Esophagus muscularis mucosa (tissue), 4 donors: ENCODE measurements at regions not wholly inside any gene's neighbourhood (a gene's known extent, or its start where the extent isn't known, plus 50 kb on each side); places are given as distances from the start of the nearest gene placed in this dataset.
"Not testable (repeated sequence)": the region's sequence is repeated elsewhere in the genome, so short reads cannot be mapped to it uniquely, and the experiment has no call there.

Experiments
- DNase-seq: peaks from one replicate; pipeline ENCODE4 v3.0.0-alpha.2; 2017; ENCODE audit errors: extremely low spot score
- H3K27ac ChIP-seq, 4 donors: fragments of 200-600 bp; sonication (generic); replicated peaks in 1 of 4; 1 replicate in 3 of 4; 2 replicates in 1 of 4; pipeline ENCODE4 v1.5.1; 2016 to 2019; ENCODE audit warnings: mild to moderate bottlenecking in 1 of 4
- H3K27me3 ChIP-seq, 4 donors: fragments of 200-600 bp; sonication (generic); one replicate each; pipeline versions ENCODE4 v1.5.1 to v1.6.0; 2016 to 2019
- H3K36me3 ChIP-seq, 4 donors: fragments of 200-600 bp; sonication (generic); one replicate each; pipeline ENCODE4 v1.5.1; 2016 to 2019
- H3K4me1 ChIP-seq, 4 donors: fragments of 200-600 bp; sonication (generic); one replicate each; pipeline ENCODE4 v1.5.1; 2016 to 2019
- H3K4me3 ChIP-seq, 4 donors: fragments of 200-600 bp; sonication (generic); 1 replicate in 2 of 4; 2 replicates in 2 of 4; pipeline ENCODE4 v1.5.1; 2016 to 2019; ENCODE audit warnings: mild to moderate bottlenecking in 4 of 4, moderate library complexity in 1 of 4
- H3K9me3 ChIP-seq, 4 donors: fragments of 200-600 bp; sonication (generic); 1 replicate in 3 of 4; 2 replicates in 1 of 4; pipeline ENCODE4 v1.5.1; 2016 to 2019
- CTCF ChIP-seq, 3 experiments: fragments of 200-600 bp in 2 of 3; fragments of 450-650 bp in 1 of 3; sonication (generic) in 2 of 3; IDR thresholded peaks; one replicate each; pipeline ENCODE4 v1.5.1; 2017 to 2019; ENCODE audit warnings: antibody characterized with exemption in 3 of 3, mild to moderate bottlenecking in 2 of 3, moderate library complexity in 1 of 3
- EP300 ChIP-seq: sonication (generic); formaldehyde crosslinking; IDR thresholded peaks from one replicate; pipeline ENCODE4 v1.6.1; 2017; ENCODE audit warnings: antibody characterized with exemption
- POLR2A ChIP-seq: fragments of 450-650 bp; IDR thresholded peaks from one replicate; pipeline ENCODE4 v1.6.1; 2017; ENCODE audit warnings: antibody characterized with exemption, moderate library complexity, mild to moderate bottlenecking, low read depth
- POLR2AphosphoS5 ChIP-seq, 2 donors: sonication (generic); formaldehyde crosslinking; IDR thresholded peaks; one replicate each; pipeline ENCODE4 v1.6.1; 2017; ENCODE audit warnings: antibody characterized with exemption in 2 of 2
- WGBS: methylation state at CpG from one replicate; pipeline ENCODE4 v1.1.5; 2018; 5-methylcytosine and 5-hydroxymethylcytosine counted together
- intact Hi-C: fragments of 100-400 bp; cut with DNase I; formaldehyde crosslinking; loops from one replicate; pipeline ENCODE4 v1.15.1; 2023

GRCh38 chr17:22044706-22045246 lies 352.5 kb downstream of the KCNJ18 start:
- H3K4me3 ChIP-seq, H3K27ac ChIP-seq, H3K4me1 ChIP-seq, intact Hi-C loops, H3K36me3 ChIP-seq, DNase-seq, H3K9me3 ChIP-seq, H3K27me3 ChIP-seq: not testable (repeated sequence)
- WGBS: 82% methylated on average over 17 of the region's 32 CpGs

- DNase-seq, H3K27me3 ChIP-seq, intact Hi-C loops, H3K4me1 ChIP-seq, H3K27ac ChIP-seq, H3K9me3 ChIP-seq, H3K4me3 ChIP-seq, H3K36me3 ChIP-seq: not testable (repeated sequence)
- WGBS: 68% methylated on average over 2 of the region's 6 CpGs
Observed at GRCh38 chr17:22047521-22047920, 355.2 kb downstream of the KCNJ18 start.

GRCh38 chr17:22048226-22048625 lies 355.9 kb downstream of the KCNJ18 start:
- H3K27me3 ChIP-seq, DNase-seq, H3K9me3 ChIP-seq, H3K4me3 ChIP-seq, H3K36me3 ChIP-seq, intact Hi-C loops, H3K4me1 ChIP-seq, H3K27ac ChIP-seq: not testable (repeated sequence)
- WGBS: 60% methylated on average over 4 of the region's 5 CpGs

GRCh38 chr17:22050766-22051165 lies 358.4 kb downstream of the KCNJ18 start:
- H3K4me1 ChIP-seq, intact Hi-C loops, H3K4me3 ChIP-seq, H3K27ac ChIP-seq, H3K9me3 ChIP-seq, DNase-seq, H3K36me3 ChIP-seq, H3K27me3 ChIP-seq: not testable (repeated sequence)
- 0% methylated on average over 1 of the region's 3 CpGs for WGBS

GRCh38 chr17:22052715-22053114 lies 360.4 kb downstream of the KCNJ18 start:
- H3K4me3 ChIP-seq, DNase-seq, intact Hi-C loops, H3K27ac ChIP-seq, H3K4me1 ChIP-seq, H3K36me3 ChIP-seq, H3K27me3 ChIP-seq, H3K9me3 ChIP-seq: not testable (repeated sequence)

GRCh38 chr17:22056566-22056965 lies 364.2 kb downstream of the KCNJ18 start:
- H3K36me3 ChIP-seq, H3K4me1 ChIP-seq, intact Hi-C loops, H3K4me3 ChIP-seq, H3K27ac ChIP-seq, DNase-seq, H3K9me3 ChIP-seq, H3K27me3 ChIP-seq: not testable (repeated sequence)
- 20% methylated on average over 1 of the region's 1 CpG for WGBS

GRCh38 chr17:22075918-22076317 lies 383.6 kb downstream of the KCNJ18 start:
- H3K4me1 ChIP-seq, DNase-seq, H3K4me3 ChIP-seq, H3K27ac ChIP-seq, H3K27me3 ChIP-seq, H3K36me3 ChIP-seq, intact Hi-C loops, H3K9me3 ChIP-seq: not testable (repeated sequence)
- 90% methylated on average over 4 of the region's 4 CpGs for WGBS

GRCh38 chr17:22088589-22088988 lies 396.3 kb downstream of the KCNJ18 start:
- WGBS: 77% methylated on average over 12 of the region's 12 CpGs
- H3K4me3 ChIP-seq, H3K27ac ChIP-seq, DNase-seq, H3K9me3 ChIP-seq, H3K27me3 ChIP-seq, intact Hi-C loops, H3K36me3 ChIP-seq, H3K4me1 ChIP-seq: not testable (repeated sequence)

- TF ChIP-seq EP300: no peak
- TF ChIP-seq CTCF (IDR thresholded peaks at IDR 0.05): no peak
- no peak for TF ChIP-seq POLR2AphosphoS5 (IDR thresholded peaks at IDR 0.05)
- TF ChIP-seq POLR2A: no peak
- Histone ChIP-seq H3K4me3 (no peak overlapping the region), H3K36me3 (no peaks in the 10 kb centered on the region), H3K27me3 (no peaks in the 10 kb centered on the region), H3K27ac (no peak overlapping the region), H3K4me1 (no peaks in the 10 kb centered on the region), H3K9me3 (no peaks in the 10 kb centered on the region)
- intact Hi-C loops: no loop called here
- WGBS: 95% methylated on average over 25 of the region's 25 CpGs
- DNase-seq: no peak
Observed at GRCh38 chr17:22090263-22090935, 398.1 kb downstream of the KCNJ18 start.

GRCh38 chr17:22091041-22091679 lies 398.8 kb downstream of the KCNJ18 start:
- intact Hi-C loops, H3K4me1 ChIP-seq, DNase-seq, H3K27me3 ChIP-seq, H3K27ac ChIP-seq, H3K36me3 ChIP-seq, H3K9me3 ChIP-seq, H3K4me3 ChIP-seq: not testable (repeated sequence)
- 83% methylated on average over 11 of the region's 11 CpGs for WGBS

- H3K27me3 ChIP-seq, H3K4me3 ChIP-seq, intact Hi-C loops, DNase-seq, H3K4me1 ChIP-seq, H3K36me3 ChIP-seq, H3K27ac ChIP-seq, H3K9me3 ChIP-seq: not testable (repeated sequence)
- WGBS: 62% methylated on average over 3 of the region's 4 CpGs
Observed at GRCh38 chr17:22091840-22092239, 399.5 kb downstream of the KCNJ18 start.

- 66% methylated on average over 2 of the region's 2 CpGs for WGBS
- H3K27ac ChIP-seq, DNase-seq, H3K9me3 ChIP-seq, H3K36me3 ChIP-seq, H3K27me3 ChIP-seq, H3K4me3 ChIP-seq, intact Hi-C loops, H3K4me1 ChIP-seq: not testable (repeated sequence)
Observed at GRCh38 chr17:22095414-22095813, 403.1 kb downstream of the KCNJ18 start.
